ENCODE measurements at regions not wholly inside any gene's neighbourhood (a gene's known extent, or its start where the extent isn't known, plus 50 kb on each side); places are given as distances from the start of the nearest gene placed in this dataset.
"Not testable (repeated sequence)": the region's sequence is repeated elsewhere in the genome, so short reads cannot be mapped to it uniquely, and the experiment has no call there.

DNA sequence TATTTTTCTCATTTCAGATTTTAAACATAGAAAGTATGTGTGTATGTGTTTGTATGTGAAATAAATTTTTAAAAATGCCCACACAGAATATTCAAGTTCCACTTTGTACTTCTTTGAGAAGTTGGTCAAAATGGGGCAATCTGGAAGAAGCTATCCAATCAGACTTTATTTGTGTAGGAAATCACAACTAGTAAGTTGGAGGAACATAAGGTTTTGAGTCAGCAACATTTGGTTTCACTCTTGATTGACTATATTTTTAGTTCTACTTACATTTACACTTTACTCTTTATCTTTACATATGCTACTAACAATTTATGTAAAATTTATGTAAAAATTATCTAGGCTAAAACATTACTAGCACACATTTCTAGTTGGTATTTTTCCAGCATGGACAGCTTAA, 128.1 kb downstream of the ATXN7L3B start:
- BruUV-seq (replicated peaks): no TSS peak

DNA sequence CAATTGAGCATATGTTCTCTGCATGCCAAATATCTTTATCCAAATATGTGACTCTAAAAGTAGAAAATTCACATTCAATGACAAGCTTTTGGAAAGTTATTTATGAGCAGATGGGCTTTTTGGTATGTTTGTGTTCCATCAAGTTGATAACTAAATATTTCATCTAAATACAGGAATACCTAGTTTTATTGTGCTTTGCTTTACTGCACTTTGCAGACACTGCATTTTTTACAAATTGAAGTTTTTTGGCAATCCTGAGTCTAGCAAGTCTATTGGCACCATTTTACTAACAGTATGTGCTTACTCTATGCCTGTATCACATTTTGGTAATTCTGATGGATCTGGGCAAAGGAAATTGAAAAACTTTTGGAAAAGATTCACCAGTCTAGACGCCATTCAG, 133.8 kb downstream of the ATXN7L3B start:
- no peaks in the 10 kb centered on the region for H3K36me3 ChIP-seq (ENCODE audit: control insufficient read depth, insufficient read depth, low read length)
- POLR2A ChIA-PET: no interaction called here
- in situ Hi-C loops (cut with HindIII; ENCODE audit: low pct_unique_long_range_greater_than_20kb, low sequenced_read_pairs) (no loop called here), intact Hi-C loops (cut with micrococcal nuclease; ENCODE audit: unreplicated experiment) (no loop called here)
- TF ChIP-seq SIN3A (IDR thresholded peaks at IDR 0.05; ENCODE audit: borderline replicate concordance, insufficient read depth, low read depth, low read length): no peak
- TF ChIP-seq, protein P1, sequence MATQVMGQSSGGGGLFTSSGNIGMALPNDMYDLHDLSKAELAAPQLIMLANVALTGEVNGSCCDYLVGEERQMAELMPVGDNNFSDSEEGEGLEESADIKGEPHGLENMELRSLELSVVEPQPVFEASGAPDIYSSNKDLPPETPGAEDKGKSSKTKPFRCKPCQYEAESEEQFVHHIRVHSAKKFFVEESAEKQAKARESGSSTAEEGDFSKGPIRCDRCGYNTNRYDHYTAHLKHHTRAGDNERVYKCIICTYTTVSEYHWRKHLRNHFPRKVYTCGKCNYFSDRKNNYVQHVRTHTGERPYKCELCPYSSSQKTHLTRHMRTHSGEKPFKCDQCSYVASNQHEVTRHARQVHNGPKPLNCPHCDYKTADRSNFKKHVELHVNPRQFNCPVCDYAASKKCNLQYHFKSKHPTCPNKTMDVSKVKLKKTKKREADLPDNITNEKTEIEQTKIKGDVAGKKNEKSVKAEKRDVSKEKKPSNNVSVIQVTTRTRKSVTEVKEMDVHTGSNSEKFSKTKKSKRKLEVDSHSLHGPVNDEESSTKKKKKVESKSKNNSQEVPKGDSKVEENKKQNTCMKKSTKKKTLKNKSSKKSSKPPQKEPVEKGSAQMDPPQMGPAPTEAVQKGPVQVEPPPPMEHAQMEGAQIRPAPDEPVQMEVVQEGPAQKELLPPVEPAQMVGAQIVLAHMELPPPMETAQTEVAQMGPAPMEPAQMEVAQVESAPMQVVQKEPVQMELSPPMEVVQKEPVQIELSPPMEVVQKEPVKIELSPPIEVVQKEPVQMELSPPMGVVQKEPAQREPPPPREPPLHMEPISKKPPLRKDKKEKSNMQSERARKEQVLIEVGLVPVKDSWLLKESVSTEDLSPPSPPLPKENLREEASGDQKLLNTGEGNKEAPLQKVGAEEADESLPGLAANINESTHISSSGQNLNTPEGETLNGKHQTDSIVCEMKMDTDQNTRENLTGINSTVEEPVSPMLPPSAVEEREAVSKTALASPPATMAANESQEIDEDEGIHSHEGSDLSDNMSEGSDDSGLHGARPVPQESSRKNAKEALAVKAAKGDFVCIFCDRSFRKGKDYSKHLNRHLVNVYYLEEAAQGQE (IDR thresholded peaks at IDR 0.05; ENCODE audit: insufficient read depth in 1 of 2, low read depth in 2 of 2, low read length in 1 of 2): no peak
- TF ChIP-seq POLR2AphosphoS5 (IDR thresholded peaks at IDR 0.05; ENCODE audit: low read depth, low read length): no peak
- TF ChIP-seq, protein P2, sequence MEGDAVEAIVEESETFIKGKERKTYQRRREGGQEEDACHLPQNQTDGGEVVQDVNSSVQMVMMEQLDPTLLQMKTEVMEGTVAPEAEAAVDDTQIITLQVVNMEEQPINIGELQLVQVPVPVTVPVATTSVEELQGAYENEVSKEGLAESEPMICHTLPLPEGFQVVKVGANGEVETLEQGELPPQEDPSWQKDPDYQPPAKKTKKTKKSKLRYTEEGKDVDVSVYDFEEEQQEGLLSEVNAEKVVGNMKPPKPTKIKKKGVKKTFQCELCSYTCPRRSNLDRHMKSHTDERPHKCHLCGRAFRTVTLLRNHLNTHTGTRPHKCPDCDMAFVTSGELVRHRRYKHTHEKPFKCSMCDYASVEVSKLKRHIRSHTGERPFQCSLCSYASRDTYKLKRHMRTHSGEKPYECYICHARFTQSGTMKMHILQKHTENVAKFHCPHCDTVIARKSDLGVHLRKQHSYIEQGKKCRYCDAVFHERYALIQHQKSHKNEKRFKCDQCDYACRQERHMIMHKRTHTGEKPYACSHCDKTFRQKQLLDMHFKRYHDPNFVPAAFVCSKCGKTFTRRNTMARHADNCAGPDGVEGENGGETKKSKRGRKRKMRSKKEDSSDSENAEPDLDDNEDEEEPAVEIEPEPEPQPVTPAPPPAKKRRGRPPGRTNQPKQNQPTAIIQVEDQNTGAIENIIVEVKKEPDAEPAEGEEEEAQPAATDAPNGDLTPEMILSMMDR (IDR thresholded peaks at IDR 0.05): no peak
- no peak for TF ChIP-seq TCF7L2 (IDR thresholded peaks at IDR 0.05; ENCODE audit: low read depth, low read length)
- no TSS peak for BruUV-seq (replicated peaks)
- H3K4me3 ChIP-seq (ENCODE audit: low read depth in 2 of 2, low read length in 2 of 2): no peak overlapping the region
- ATAC-seq: no peak
- DNase-seq (ENCODE audit: low read depth, low spot score): no peak
- H3K4me1 ChIP-seq (ENCODE audit: control insufficient read depth, insufficient read depth, low read length): no peaks in the 10 kb centered on the region
- H3K27ac ChIP-seq (ENCODE audit: low read length): no peak overlapping the region
- CTCF ChIA-PET: no interaction called here
- no peaks in the 10 kb centered on the region for H3K9me3 ChIP-seq (ENCODE audit: control insufficient read depth, insufficient read depth, low read depth, low read length)
- no peaks in the 10 kb centered on the region; the same call in 1 of the 2 replicates for H3K27me3 ChIP-seq (ENCODE audit: control insufficient read depth, insufficient read depth, low read length)

More for the DNA sequence above, 128.1 kb downstream of the ATXN7L3B start:
- H3K27ac ChIP-seq (ENCODE audit: low read length): no peak overlapping the region
- no peaks in the 10 kb centered on the region for H3K9me3 ChIP-seq (ENCODE audit: control insufficient read depth, insufficient read depth, low read depth, low read length)
- intact Hi-C loops (cut with micrococcal nuclease; ENCODE audit: unreplicated experiment) (no loop called here), in situ Hi-C loops (cut with HindIII; ENCODE audit: low pct_unique_long_range_greater_than_20kb, low sequenced_read_pairs) (no loop called here)
- H3K36me3 ChIP-seq (ENCODE audit: control insufficient read depth, insufficient read depth, low read length): no peaks in the 10 kb centered on the region
- CTCF ChIA-PET: no interaction called here
- no peaks in the 10 kb centered on the region for H3K4me1 ChIP-seq (ENCODE audit: control insufficient read depth, insufficient read depth, low read length)
- DNase-seq (ENCODE audit: low read depth, low spot score) (no peak), ATAC-seq (no peak)
- TF ChIP-seq POLR2AphosphoS5 (IDR thresholded peaks at IDR 0.05; ENCODE audit: low read depth, low read length): no peak
- no peak for TF ChIP-seq TCF7L2 (IDR thresholded peaks at IDR 0.05; ENCODE audit: low read depth, low read length)
- TF ChIP-seq, protein P2 (IDR thresholded peaks at IDR 0.05): no peak
- TF ChIP-seq, protein P1 (IDR thresholded peaks at IDR 0.05; ENCODE audit: insufficient read depth in 1 of 2, low read depth in 2 of 2, low read length in 1 of 2): no peak
- no peak for TF ChIP-seq SIN3A (IDR thresholded peaks at IDR 0.05; ENCODE audit: borderline replicate concordance, insufficient read depth, low read depth, low read length)
- H3K4me3 ChIP-seq (ENCODE audit: low read depth in 2 of 2, low read length in 2 of 2): no peak overlapping the region
- POLR2A ChIA-PET: no interaction called here
- no peaks in the 10 kb centered on the region for H3K27me3 ChIP-seq (ENCODE audit: control insufficient read depth, insufficient read depth, low read length)

DNA sequence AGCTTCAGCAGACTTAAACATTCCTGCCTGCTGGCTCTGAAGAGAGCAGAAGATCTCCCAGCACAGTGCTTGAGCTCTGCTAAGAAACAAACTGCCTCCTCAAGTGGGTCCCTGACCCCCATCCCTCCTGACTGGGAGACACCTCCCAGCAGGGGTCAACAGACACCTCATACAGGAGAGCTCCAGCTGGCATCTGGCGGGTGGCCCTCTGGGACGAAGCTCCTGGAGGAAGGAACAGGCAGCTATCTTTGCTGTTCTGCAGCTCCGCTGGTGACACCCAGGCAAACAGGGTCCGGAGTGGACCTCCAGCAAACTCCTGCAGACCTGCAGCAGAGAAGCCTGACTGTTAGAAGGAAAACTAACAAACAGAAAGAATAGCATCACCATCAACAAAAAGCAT, 139.3 kb downstream of the ATXN7L3B start:
- H3K27ac ChIP-seq (ENCODE audit: low read length); POLR2A ChIA-PET; H3K27me3 ChIP-seq (ENCODE audit: control insufficient read depth, insufficient read depth, low read length); DNase-seq (ENCODE audit: low read depth, low spot score); CTCF ChIA-PET; in situ Hi-C loops (cut with HindIII; ENCODE audit: low pct_unique_long_range_greater_than_20kb, low sequenced_read_pairs); H3K9me3 ChIP-seq (ENCODE audit: control insufficient read depth, insufficient read depth, low read depth, low read length); ATAC-seq; H3K4me3 ChIP-seq (ENCODE audit: low read depth in 2 of 2, low read length in 2 of 2); BruUV-seq (replicated peaks); H3K36me3 ChIP-seq (ENCODE audit: control insufficient read depth, insufficient read depth, low read length); H3K4me1 ChIP-seq (ENCODE audit: control insufficient read depth, insufficient read depth, low read length); intact Hi-C loops (cut with micrococcal nuclease; ENCODE audit: unreplicated experiment): not testable (repeated sequence)
